ENCODE measurements at regions not wholly inside any gene's neighbourhood (a gene's known extent, or its start where the extent isn't known, plus 50 kb on each side); places are given as distances from the start of the nearest gene placed in this dataset.

- no peak overlapping the region for H3K4me3 ChIP-seq (ENCODE audit: low read length)
- DNase-seq (ENCODE audit: low read depth): no peak
- no peak for TF ChIP-seq CTCF (IDR thresholded peaks at IDR 0.05; ENCODE audit: insufficient read depth, low read depth, low read length, missing control alignments)
Observed at GRCh38 chr21:28791595-28792282, 200.9 kb downstream of the LTN1 start.

- DNase-seq (ENCODE audit: low read depth): no peak
- TF ChIP-seq CTCF (IDR thresholded peaks at IDR 0.05; ENCODE audit: insufficient read depth, low read depth, low read length, missing control alignments): no peak
- no peak overlapping the region for H3K4me3 ChIP-seq (ENCODE audit: low read length)
Observed at GRCh38 chr21:28790335-28790734, 202.3 kb downstream of the LTN1 start.

GRCh38 chr21:28789523-28789922, 203.2 kb downstream of the LTN1 start:
- H3K4me3 ChIP-seq (ENCODE audit: low read length): no peak overlapping the region
- no peak for DNase-seq (ENCODE audit: low read depth)
- no peak for TF ChIP-seq CTCF (IDR thresholded peaks at IDR 0.05; ENCODE audit: insufficient read depth, low read depth, low read length, missing control alignments)

- H3K4me3 ChIP-seq (ENCODE audit: low read length): no peak overlapping the region
- no peak for DNase-seq (ENCODE audit: low read depth)
- no peak for TF ChIP-seq CTCF (IDR thresholded peaks at IDR 0.05; ENCODE audit: insufficient read depth, low read depth, low read length, missing control alignments)
Observed at GRCh38 chr21:28788030-28788429, 204.6 kb downstream of the LTN1 start.

GRCh38 chr21:28783641-28784185, 209.0 kb downstream of the LTN1 start:
- no peak for TF ChIP-seq CTCF (IDR thresholded peaks at IDR 0.05; ENCODE audit: insufficient read depth, low read depth, low read length, missing control alignments)
- no peak for DNase-seq (ENCODE audit: low read depth)

GRCh38 chr21:28781602-28782276, 210.9 kb downstream of the LTN1 start:
- peak; percentile 56 for TF ChIP-seq CTCF (IDR thresholded peaks at IDR 0.05; ENCODE audit: insufficient read depth, low read depth, low read length, missing control alignments)
- peak; percentile 46 for DNase-seq (ENCODE audit: low read depth)
- H3K4me3 ChIP-seq (ENCODE audit: low read length): no peak overlapping the region

More at GRCh38 chr21:28783641-28784185, 209.0 kb downstream of the LTN1 start:
- H3K4me3 ChIP-seq (ENCODE audit: low read length): no peak overlapping the region
